NCI-H82 (cell line): ENCODE measurements at regions not wholly inside any gene's neighbourhood (a gene's known extent, or its start where the extent isn't known, plus 50 kb on each side); places are given as distances from the start of the nearest gene placed in this dataset.
"Not testable (repeated sequence)": the region's sequence is repeated elsewhere in the genome, so short reads cannot be mapped to it uniquely, and the experiment has no call there.

Experiments used
- DNase-seq: peaks from one replicate; lab custom pipeline; 2025; lab: John Stamatoyannopoulos, UW

GRCh38 chr2:62330959-62331358 is 135.0 kb downstream of the B3GNT2 start:
- peak; percentile 94 for DNase-seq

DNA sequence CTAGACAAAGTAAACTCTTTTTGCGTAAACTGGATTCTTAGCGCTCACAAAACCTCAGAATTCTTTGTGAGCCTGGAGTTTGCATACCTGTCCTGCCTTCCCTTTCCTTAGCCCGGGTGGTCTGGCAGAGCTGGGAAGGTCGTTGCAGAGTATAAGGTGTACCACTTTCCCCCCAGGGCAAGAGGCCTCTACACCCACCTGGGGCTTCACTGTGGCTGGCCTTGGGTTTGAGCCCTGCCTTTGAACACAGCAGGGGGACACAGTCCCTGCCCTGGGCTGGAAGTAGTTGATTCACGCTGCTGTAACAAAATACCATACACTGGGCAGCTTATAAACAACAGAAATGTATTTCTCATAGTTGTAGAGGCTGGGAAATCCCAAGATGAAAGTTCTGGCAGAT is 133.9 kb downstream of the B3GNT2 start:
- DNase-seq, result no peak

- no peak for DNase-seq
Observed at GRCh38 chr2:62326735-62327134, 130.8 kb downstream of the B3GNT2 start.

GRCh38 chr2:62325398-62325797 is 129.5 kb downstream of the B3GNT2 start:
- DNase-seq, result no peak

DNA sequence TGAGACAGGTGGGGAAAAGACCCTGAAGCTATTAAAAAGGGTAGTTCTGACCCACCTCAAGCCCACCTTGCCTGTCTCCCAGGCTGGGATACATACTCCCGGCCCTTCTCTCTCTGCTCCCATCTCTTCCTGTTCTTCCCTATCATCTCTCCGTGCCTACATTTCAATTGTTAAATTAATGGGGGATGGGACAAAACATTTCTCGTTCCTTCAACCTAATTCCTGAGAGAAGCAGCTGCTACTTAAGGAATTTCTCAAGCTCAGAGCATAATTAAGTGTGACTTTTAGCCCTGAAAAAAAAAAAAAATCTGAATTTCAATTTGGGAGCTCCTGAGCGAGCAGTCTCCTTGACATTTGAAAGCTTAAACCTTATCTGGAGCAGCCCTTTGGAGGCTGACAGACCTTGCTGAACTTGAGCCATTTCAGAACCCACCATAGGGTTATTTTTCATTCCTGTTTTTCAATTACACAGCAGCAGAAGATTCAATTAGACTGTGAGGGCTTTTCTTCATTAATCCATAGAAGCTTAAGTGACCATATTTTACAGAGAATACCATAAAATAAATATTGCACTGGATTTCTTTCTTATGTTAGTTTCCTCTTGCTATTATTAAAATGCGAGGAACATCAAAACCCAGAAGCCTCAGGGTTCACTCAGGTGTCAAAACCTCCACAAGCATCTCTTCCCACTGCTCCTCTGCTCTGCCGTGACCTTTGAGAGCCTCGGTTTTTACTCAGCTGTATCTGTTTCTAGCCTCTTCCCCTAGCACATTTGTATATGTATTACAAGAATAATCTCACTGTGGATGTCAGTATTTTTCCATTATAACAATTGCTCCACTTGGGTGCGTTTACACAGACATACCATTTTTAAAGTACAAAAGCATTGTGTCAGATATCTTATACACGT is 125.7 kb downstream of the B3GNT2 start:
- DNase-seq, result peak; percentile 53

- DNase-seq, result no peak
Observed at GRCh38 chr2:62320657-62321357, 124.9 kb downstream of the B3GNT2 start.

- DNase-seq, result not testable (repeated sequence)
Observed at GRCh38 chr2:62320137-62320536, 124.2 kb downstream of the B3GNT2 start.

- DNase-seq, result no peak
Observed at GRCh38 chr2:62319070-62319469, 123.2 kb downstream of the B3GNT2 start.

GRCh38 chr2:62315476-62315875 is 119.6 kb downstream of the B3GNT2 start:
- no peak for DNase-seq

DNA sequence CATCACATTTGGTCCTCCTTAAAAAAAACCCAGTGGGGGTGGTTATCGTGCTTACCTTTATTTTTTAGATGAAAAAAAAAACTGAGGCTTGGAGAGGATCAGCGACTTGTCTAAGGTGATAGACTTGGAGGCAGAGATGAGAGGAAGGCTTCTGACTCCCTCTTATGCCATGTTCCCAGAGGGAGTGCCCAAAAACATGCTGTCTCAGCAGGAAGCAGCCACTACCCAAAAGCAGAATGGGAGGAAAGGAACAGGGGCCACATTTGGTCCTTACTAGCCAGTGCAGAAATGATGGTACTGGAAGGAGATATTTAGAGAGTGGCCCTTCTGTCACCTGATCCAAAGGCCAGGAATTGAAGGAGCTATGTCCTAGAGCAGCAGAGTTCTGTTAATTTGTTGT is 118.4 kb downstream of the B3GNT2 start:
- DNase-seq, result no peak

GRCh38 chr2:62313449-62314227 is 117.7 kb downstream of the B3GNT2 start:
- no peak for DNase-seq

GRCh38 chr2:62309465-62310091 is 113.7 kb downstream of the B3GNT2 start:
- DNase-seq, result no peak

GRCh38 chr2:62309081-62309464 is 113.2 kb downstream of the B3GNT2 start:
- DNase-seq, result no peak

DNA sequence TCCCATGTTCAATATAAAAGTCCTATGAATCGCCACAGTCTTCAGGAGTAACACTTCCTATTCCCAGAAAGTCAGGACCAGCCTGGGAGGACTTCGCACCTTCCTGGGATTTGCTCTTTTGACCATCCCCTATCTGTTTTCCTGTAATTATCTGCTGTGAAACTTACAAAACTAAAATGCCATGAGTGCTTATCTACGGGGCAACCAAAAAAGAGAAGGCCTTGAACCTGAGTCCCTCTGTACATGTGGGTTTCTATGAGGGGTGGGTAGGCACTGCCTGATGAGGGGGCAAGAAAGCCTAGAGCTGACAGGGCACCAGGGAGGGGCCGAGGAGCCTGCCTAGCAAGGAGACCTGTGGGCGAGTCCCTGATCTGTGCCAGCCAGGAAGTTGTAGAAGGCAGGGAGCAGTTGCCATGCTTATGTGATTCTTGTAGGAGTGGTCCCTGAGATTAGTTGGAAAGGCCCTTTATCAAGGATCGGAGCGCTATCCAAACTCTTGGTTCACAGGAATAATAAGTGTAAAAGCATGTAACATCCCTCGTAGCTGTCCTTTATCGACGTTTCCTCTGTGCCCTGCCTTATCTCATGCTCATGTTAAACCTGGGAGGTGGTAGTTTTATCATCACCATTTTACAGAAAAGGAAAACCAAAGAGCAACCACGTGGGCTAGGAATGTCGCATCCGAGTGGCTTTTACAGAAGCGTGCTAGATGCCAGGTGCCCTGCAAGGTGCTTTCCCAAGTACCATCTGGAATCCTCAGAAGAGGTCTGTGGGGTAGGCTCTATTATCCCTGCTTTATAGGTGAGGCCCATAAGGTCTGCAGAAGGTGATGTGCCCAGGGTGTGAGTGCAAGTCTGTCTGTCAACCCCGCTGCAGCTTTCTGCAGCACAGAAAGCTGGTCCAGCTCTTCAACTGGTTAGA is 111.8 kb downstream of the B3GNT2 start:
- no peak for DNase-seq

GRCh38 chr2:62306751-62307468 is 111.0 kb downstream of the B3GNT2 start:
- peak; percentile 92 for DNase-seq

DNA sequence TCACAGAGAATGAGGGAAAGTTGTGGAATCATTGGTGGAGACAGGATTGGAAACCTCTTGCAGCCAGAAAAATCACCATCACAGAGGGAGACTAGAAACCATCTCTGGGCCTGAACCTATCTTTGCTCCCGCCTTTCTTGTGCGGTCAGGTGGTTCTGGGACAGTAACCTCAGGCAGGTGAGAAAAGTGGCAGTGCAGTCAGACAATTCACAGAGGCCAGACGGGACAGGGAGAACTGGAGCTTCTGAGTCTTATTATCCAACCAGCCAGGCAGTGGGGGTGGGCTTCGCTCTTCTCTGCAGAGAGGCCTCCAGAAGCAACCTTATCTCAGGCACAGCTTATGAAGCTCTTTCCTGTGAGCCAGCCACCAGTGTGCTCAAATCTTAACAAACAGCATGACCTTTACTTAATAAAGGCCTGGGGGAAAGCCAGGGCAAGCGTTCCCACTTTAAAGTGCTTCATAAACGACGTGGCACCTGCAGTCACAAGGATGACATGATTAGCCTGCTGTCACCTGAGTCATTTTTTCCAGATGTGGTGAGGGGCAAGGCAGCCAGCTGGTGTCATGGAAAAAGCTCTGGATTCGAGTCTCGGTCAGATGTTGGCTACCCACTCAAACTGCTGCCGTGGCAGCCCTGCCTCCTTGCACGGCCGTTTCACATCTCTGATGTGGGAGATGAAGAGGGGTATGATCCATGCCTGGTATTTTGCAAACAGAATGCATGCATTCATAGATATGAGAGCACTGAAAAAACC is 109.7 kb downstream of the B3GNT2 start:
- DNase-seq, result no peak

DNA sequence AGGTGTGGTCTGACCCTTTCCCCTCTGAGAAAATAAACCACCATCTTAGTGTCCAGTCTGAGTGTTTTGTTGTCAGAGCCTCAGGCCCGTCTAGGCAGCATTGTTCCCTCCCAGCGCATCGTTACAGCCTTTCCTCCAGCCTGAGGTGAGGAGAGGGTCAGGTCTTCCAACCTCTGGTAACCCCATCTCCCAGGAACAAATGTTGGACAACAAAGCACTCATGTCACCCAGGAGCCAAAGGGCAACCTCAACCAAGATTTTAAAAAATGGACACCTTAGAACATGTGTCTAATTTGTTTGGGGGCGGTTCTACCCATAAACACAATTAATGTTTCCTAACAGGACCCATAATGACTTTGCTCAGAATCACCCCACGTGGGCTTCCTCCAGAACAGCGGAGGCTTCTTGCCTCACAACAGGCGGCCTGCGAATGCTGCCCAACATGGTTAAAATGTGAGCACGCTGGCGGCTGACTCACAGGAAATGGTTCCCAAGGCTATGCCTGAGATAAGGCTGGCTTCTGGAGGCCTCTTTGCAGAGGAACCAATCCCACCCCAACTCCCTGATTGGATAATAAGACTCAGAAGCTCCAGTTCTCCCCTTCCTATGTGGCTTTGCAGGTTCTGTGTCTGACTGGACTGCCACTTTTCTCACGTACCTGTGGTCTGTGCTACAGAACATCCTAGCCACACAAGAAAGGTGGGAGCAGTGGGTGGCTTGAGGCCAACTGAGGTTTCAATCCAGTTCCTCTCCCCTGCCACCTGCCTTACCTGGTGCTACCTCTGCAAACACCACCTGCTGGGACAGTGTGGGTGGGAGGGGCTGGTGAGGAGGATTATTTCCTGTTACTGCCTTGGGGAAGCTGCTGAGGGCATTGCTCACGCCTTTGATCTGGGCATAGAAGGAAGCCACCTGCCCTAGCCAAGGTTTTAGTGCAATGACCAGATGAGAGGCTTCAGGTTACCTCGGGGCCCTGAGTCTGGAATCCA is 108.8 kb downstream of the B3GNT2 start:
- DNase-seq, result no peak

- no peak for DNase-seq
Observed at GRCh38 chr2:62303788-62304187, 107.9 kb downstream of the B3GNT2 start.
